ENCODE measurements at regions not wholly inside any gene's neighbourhood (a gene's known extent, or its start where the extent isn't known, plus 50 kb on each side); places are given as distances from the start of the nearest gene placed in this dataset.

GRCh38 chr16:80065541-80065940 is 465.0 kb upstream of the MAF start:
- DNase-seq: no peak

DNA sequence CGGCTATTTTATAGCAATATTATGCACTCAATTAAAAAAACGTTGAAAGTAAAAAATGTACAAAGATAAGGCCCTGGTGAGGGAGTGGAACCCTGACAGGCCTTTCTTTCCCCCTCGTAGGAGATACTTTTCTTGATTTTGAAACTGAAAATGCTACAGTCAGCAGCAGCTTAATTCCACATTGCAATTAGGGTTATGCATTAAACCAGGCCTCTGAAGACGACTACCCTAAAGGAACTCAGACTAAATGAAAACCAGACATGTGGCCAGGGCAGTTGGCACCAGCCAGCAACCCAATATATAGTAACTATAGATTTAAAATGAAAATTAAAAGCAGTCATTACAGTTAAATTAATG is 463.2 kb upstream of the MAF start:
- DNase-seq: no peak

DNA sequence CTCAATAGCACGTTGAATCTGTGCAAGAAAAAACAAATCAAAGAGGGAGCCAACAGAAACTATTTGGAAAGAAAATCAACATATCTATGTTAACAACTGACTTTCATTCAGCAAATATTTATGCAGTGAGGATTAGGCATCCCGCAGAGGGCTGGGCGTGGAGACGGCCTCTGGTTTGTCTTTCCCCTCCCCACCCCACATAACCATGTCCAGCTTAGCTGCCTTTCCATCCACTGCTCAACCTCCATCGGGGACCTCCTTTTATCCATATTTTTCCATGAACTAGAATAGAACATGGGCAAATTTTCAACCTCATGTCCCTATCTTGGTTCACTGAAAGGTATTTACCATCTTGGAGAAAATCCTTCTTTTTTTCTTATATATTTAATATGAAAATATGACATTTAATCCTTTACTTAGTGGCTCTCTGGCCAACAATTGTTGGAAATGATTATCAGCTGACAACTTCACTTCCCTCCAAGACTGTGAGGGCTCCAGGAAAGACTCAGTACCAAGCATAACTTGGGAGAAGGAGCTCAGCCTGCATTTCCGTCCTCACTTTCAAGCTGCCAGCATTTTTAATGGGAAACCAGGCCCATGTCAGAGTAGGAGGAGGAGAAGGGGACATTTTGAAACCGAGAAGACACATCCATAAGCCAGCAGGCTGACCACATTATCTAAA is 462.6 kb upstream of the MAF start:
- no peak for DNase-seq

- no peak for DNase-seq
Measured at GRCh38 chr16:80062361-80063030, 462.0 kb upstream of the MAF start.

DNA sequence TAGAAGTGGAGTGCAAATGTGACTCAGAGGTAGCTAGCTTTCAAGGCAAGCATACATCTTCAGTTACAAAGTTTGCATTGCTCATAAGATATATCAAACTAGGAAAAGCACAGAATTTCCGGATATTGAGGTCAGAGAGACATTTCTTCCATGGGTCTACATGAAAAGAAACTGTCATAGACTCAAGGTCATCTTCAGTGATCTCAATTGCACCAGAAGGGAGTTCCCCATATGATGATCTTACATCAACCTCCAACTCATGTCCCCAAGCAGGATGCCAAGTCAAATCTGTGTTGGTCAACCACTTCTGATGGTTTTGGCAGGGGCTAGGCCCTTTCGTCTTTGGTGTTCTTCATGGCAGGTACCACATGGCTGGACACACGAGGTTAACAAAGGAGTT is 459.9 kb upstream of the MAF start:
- DNase-seq: no peak

- DNase-seq: no peak
Measured at GRCh38 chr16:80059836-80060235, 459.3 kb upstream of the MAF start.

DNA sequence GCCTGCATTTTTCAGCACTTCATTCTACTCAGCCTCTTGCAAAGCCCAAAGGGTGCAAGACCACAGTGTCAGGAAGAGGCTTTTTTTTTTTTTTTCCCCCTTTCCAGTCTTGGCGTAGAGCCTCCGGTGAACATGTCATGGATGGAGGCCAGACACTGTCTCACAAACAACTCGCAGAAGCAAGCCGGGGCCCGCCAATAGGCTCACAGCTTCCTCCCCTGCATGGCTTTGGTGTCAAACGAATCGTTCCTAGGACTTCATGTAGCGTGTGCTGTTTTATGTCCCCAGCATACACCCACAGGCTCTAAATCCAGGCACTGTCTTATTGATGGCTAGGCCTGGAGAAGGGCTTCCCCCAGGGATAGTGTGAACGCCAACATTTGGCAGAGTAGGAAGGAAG is 457.7 kb upstream of the MAF start:
- DNase-seq: no peak

- no peak for DNase-seq
Measured at GRCh38 chr16:80056324-80056723, 455.8 kb upstream of the MAF start.

DNA sequence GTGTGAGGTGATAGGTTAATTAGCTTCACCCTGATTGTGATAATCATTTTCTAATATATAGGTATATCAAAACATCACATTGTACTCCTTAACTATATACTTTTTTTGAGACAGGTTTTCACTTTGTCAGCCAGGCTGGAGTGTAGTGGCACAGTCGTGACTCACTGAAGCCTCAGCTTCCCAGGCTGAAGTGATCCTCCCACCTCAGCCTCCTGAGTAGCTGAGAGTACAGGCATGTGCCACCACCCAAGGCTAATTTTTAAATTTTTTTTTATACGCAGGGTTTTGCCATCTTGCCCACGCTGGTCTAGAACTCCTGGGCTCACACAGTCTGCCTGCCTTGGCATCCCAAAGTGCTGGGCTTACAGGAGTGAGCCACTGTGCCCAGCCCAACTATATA is 455.3 kb upstream of the MAF start:
- DNase-seq: no peak

- DNase-seq: no peak
Measured at GRCh38 chr16:80054647-80055046, 454.1 kb upstream of the MAF start.

DNA sequence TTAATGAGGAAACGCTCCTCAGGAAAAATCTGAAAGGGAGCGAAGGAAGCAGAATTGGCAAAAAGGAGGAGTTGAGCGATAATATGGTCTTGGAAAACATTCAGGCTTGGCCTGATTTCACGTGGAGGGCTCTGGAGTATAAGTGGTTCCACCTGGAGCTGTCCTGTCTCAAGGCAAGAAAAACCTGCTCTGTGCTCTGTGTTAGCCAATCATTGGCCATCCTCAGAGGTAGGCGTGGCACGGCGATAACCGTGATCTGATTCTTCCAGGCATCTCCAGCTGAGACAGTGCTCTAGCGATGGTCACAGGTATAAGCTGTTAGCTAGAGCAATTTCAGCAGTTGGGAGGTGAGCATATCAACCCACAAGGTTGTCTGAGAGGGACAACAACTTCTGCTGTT is 450.5 kb upstream of the MAF start:
- DNase-seq: no peak

GRCh38 chr16:80048250-80048649 is 447.7 kb upstream of the MAF start:
- no peak for DNase-seq

DNA sequence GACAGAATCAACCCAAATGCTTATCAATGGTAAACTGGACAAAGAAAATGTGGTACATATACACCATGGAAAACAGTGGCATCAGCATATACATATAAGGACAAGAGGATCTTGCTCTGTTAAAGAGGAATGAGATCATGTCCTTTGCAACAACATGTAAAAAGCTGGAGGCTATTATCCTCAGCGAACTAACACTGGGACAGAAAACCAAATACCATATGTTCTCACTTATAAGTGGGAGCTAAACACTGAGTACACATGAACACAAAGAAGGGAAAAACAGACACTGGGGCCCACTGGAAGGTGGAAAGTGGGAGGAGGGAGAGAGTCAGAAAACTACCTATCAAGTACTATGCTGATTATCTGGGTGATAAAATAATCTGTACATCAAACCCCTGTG is 447.3 kb upstream of the MAF start:
- DNase-seq: no peak

DNA sequence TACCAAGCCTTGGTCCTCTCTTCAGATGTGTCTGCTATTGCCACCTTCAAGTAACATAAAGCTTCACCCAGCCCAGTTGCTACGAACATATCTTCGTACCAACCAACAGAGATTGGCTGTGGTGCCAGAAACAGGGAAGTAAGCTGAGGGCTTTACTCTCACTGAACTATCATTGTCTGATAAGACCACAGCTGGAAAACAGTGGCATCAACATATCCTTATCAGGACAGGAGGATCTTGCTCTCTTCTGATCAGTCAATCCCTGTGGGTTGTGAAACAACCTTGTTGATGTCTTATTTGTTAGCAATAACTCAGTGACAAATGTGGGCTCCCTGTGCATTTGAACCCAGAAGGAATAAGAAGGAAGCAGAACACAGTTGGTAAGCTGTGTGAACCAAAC is 446.3 kb upstream of the MAF start:
- no peak for DNase-seq

- no peak for DNase-seq
Measured at GRCh38 chr16:80046261-80046660, 445.7 kb upstream of the MAF start.

- DNase-seq: no peak
Measured at GRCh38 chr16:80045861-80046260, 445.3 kb upstream of the MAF start.

- no peak for DNase-seq
Measured at GRCh38 chr16:80041410-80041809, 440.9 kb upstream of the MAF start.

DNA sequence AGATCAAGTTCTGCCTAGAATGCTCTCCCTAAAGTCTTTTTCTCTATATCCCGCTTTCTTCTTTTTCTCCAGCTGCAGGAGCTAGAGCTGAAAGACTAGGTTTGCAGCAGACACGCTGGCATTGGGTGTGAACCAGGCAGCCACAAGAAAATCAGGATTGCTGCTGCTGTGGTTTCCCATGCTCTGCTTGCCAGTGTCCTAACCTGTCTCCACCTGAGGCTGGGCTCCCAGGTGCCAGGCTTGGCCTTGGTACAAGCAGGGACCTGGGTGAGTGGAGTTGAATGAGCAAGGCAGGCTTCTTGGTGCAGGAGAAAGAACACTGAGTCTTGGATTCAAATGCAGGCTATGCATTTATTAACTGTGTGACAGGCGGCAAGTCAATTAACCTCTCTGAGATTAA is 440.3 kb upstream of the MAF start:
- no peak for DNase-seq

DNA sequence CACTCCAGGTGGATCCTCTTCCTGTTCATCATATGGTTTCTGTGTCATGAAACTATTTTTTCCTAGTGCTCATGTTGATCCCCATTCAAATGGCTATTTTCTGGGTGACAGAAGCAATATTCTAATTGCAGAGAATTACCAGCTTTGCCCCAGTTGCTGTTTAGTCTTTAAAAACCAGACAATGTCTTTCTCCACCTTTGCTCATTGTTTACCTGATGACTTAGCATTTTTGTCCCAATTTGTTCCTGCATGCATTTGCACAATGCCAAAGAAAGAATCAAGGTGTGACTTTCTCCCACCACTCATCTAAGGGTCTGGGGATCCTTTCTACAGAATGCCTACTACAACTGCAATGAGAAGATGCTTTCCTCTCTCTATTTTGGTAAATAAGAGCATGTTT is 439.9 kb upstream of the MAF start:
- no peak for DNase-seq

DNA sequence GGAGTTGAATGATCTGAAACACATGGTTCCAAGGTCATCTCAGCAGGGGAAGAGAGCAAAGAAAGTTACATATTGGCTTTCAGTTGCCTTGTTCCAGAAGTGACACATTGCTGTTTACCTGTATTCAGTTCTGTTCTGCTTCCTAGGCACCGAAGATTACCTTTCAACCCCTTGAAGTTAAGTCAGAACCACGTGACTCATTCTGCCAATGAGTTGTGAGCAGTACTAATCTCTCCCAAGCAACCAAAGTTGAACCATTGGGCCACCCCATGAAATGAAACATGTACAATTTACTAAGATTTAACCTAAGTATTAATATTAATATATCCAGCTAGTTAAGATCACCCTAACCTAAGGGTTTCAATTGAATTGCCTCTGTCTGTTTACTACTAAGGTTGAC is 439.2 kb upstream of the MAF start:
- no peak for DNase-seq

- DNase-seq: no peak
Measured at GRCh38 chr16:80038566-80038965, 438.0 kb upstream of the MAF start.

DNA sequence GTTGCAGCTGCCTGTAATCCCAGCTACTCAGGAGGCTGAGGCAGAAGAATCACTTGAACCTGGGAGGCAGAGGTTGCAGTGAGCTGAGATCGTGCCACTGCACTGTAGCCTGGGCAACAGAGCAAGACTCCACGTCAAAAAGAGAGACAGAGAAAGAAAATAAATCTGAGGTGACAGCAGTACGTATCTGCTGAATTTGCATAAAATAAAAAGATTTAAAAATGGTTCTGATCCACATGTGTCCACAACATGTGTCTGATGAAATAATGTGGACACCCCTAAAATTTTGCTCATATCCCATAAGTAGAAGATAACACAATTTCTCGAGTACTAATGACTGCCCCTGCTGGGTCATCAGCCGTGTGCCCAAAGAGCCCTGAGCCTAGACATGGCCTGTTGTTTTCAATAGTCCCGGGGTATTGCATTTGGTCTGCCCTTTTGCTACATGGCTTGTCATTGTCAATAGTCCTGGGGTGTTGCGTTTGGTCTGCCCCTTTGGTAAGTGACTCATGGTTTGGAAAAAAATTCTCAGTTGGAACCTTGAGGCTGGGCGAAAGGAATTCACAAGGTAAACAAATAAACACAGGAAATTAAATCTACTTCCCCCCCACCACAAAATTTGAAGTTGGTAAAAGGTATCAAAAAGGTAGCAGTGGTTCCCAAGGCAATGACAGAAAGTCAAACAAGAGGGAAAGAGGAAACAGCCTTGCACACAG is 434.6 kb upstream of the MAF start:
- no peak for DNase-seq

- DNase-seq: no peak
Measured at GRCh38 chr16:80034469-80034826, 433.9 kb upstream of the MAF start.

DNA sequence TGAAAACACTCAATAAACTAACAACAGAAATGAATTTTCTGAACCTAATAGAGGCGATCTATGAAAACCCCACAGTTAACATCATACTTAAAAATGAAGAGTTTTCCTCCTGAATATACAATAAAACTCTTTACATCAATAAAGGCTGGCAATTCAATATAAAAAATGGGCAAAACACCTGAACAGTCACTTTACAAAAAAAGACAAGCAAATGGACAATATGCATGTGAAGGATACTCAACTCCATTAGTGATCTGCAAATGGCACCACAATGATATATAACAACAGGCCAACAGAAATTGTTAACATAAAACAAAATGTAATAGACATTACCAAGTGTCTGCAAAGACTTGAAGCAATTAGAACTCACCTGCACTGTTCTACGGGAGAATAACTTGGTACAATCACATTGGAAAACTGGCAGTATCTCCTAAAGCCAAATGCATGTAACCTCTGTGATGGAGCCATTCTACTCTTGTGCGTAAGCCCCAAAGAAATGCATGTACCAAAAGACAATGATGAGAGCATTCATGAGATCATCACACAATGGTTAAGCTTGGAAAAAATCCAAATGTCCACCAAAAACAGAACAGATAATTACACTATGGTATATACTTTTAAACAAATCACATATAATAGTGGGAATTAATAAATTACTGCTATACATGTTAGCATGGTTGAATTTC is 433.4 kb upstream of the MAF start:
- DNase-seq: no peak
